ENCODE measurements at regions not wholly inside any gene's neighbourhood (a gene's known extent, or its start where the extent isn't known, plus 50 kb on each side); places are given as distances from the start of the nearest gene placed in this dataset.

- Histone ChIP-seq H2BK120ac (ENCODE audit: low read depth, low read length) (no peak overlapping the region), H3K9me1 (ENCODE audit: insufficient read depth, low read length) (no peaks in the 10 kb centered on the region), H2AFZ (replicated peaks; ENCODE audit: low read length, poor library complexity) (no peak overlapping the region), H4K20me1 (ENCODE audit: insufficient read depth, low read length) (no peaks in the 10 kb centered on the region), H3K56ac (ENCODE audit: extremely low read depth, insufficient read depth, low read length) (no peak overlapping the region), H3K9ac (ENCODE audit: low read depth, low read length) (no peak overlapping the region), H3K9me3 (ENCODE audit: control insufficient read depth, insufficient read depth, low read length) (peaks cover 12% of the 10 kb centered on the region), H3K4me3 (ENCODE audit: insufficient read depth, low read depth, low read length) (no peak overlapping the region), H2BK15ac (ENCODE audit: low read depth, low read length) (no peak overlapping the region), H3K4me2 (ENCODE audit: low read depth, low read length) (no peak overlapping the region), H2BK20ac (ENCODE audit: low read depth, low read length) (no peak overlapping the region), H2AK5ac (ENCODE audit: low read depth, low read length) (no peak overlapping the region), H2AK9ac (replicated peaks; ENCODE audit: low read depth, low read length, poor library complexity) (no peak overlapping the region), H4K91ac (ENCODE audit: insufficient read depth, low read depth, low read length) (no peak overlapping the region), H3K4me1 (ENCODE audit: control insufficient read depth, insufficient read depth, low read length) (no peaks in the 10 kb centered on the region), H3K4ac (ENCODE audit: low read depth, low read length) (no peak overlapping the region), H4K5ac (ENCODE audit: low read depth, low read length) (no peak overlapping the region), H3K27ac (ENCODE audit: insufficient read depth, low read length) (no peak overlapping the region), H3K27me3 (ENCODE audit: control insufficient read depth, insufficient read depth, low read length) (no peaks in the 10 kb centered on the region), H3K36me3 (ENCODE audit: control insufficient read depth, insufficient read depth, low read length) (no peaks in the 10 kb centered on the region), H4K8ac (ENCODE audit: low read depth in 2 of 2, low read length in 2 of 2) (no peak overlapping the region), H3K23ac (ENCODE audit: low read depth, low read length) (no peak overlapping the region), H3K79me1 (ENCODE audit: low read depth in 1 of 2, low read length in 2 of 2) (no peaks in the 10 kb centered on the region), H2BK5ac (ENCODE audit: low read depth, low read length, poor library complexity, severe bottlenecking) (no peak overlapping the region), H3K14ac (replicated peaks; ENCODE audit: low read depth, low read length) (no peak overlapping the region), H3K18ac (ENCODE audit: low read depth, low read length) (no peak overlapping the region)
- no TSS peak for BruUV-seq (replicated peaks)
- WGBS, 2 experiments (ENCODE audit: extremely low coverage in 2 of 2, insufficient read length in 1 of 2) = no CpG with 5 or more reads among the region's 2 CpGs
- DNase-seq (no peak), ATAC-seq (ENCODE audit: low read depth) (no peak)
- CTCF ChIA-PET = no interaction called here
- dilution Hi-C loops (cut with HindIII; ENCODE audit: low sequenced_read_pairs, unreplicated experiment) = no loop called here
- intact Hi-C loops (cut with micrococcal nuclease) = no loop called here
- in situ Hi-C loops (cut with MboI; ENCODE audit: low sequenced_read_pairs) = no loop called here
- TF ChIP-seq POLR2A (IDR thresholded peaks at IDR 0.05; ENCODE audit: low read depth, low read length) (no peak), USF2 (IDR thresholded peaks at IDR 0.05; ENCODE audit: low read depth, low read length) (no peak), MAFK (IDR thresholded peaks at IDR 0.05; ENCODE audit: low read depth, low read length) (no peak), CTCF (conservative IDR thresholded peaks at IDR 0.05; ENCODE audit: low read depth, low read length) (no peak), CEBPB (IDR thresholded peaks at IDR 0.05; ENCODE audit: low read depth, low read length) (no peak), CHD1 (IDR thresholded peaks at IDR 0.05; ENCODE audit: low read depth, low read length) (no peak), BHLHE40 (IDR thresholded peaks at IDR 0.05; ENCODE audit: low read depth, low read length) (no peak), NFE2L2 (IDR thresholded peaks at IDR 0.05; ENCODE audit: low read depth, low read length) (no peak), FOS (IDR thresholded peaks at IDR 0.05; ENCODE audit: low read depth, low read length) (no peak), RCOR1 (IDR thresholded peaks at IDR 0.05; ENCODE audit: insufficient replicate concordance, low read length) (no peak), RAD21 (IDR thresholded peaks at IDR 0.05; ENCODE audit: low read length) (no peak), SMC3 (IDR thresholded peaks at IDR 0.05; ENCODE audit: low read depth, low read length) (no peak)
- POLR2A ChIA-PET (ENCODE audit: unreplicated experiment) = no interaction called here
Measured at GRCh38 chr2:106719222-106719621, 166.7 kb downstream of the ST6GAL2 start.

All from IMR-90 (cell line).